ENCODE measurements at regions not wholly inside any gene's neighbourhood (a gene's known extent, or its start where the extent isn't known, plus 50 kb on each side); places are given as distances from the start of the nearest gene placed in this dataset.

DNA sequence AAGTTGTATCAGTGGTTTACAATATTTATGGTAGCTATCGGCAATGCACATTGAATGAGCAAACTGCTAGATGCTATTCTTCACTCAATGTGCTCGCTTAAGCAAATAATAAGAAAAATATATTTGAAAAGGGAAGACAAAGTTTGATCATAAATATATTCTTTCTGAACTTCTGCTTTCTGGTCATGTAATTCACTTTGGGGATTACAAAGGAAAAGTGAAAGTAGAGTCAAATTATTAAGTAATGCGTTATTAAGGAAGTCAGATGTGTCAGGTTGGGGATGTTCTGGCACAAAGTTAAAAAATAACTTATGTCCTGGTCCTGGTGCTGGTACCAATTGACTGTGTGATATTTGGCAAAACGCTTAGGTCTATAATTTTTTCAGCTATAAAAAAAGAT lies 98.0 kb upstream of the TRIM77 start:
- Histone ChIP-seq H3K27ac (ENCODE audit: insufficient read depth, low read depth, low read length) (no peak overlapping the region), H3K9ac (replicated peaks; ENCODE audit: extremely low read depth, insufficient read depth, low read length) (no peak overlapping the region), H2AFZ (ENCODE audit: low read depth, low read length) (peak overlapping the region; percentile 51), H3K79me2 (ENCODE audit: control insufficient read depth, insufficient read depth, low read length) (no peaks in the 10 kb centered on the region), H3K9me1 (replicated peaks; ENCODE audit: control insufficient read depth, extremely low read depth, insufficient read depth, low read length) (no peaks in the 10 kb centered on the region), H3K9me3 (replicated peaks; ENCODE audit: control insufficient read depth, insufficient read depth, low read length) (no peaks in the 10 kb centered on the region), H3K36me3 (ENCODE audit: control insufficient read depth in 2 of 2, extremely low read depth in 1 of 2, insufficient read depth in 2 of 2, low read length in 2 of 2) (no peaks in the 10 kb centered on the region), H3K4me2 (ENCODE audit: insufficient read depth, low read length) (no peak overlapping the region), H3K4me3 (replicated peaks in 1 of 3; ENCODE audit: insufficient read depth in 1 of 3, low read depth in 1 of 3, low read length in 3 of 3) (no peak overlapping the region), H3K27me3 (ENCODE audit: control insufficient read depth in 2 of 2, insufficient read depth in 2 of 2, low read length in 2 of 2) (no peaks in the 10 kb centered on the region), H3K4me1 (ENCODE audit: control insufficient read depth, extremely low read depth, insufficient read depth, low read length) (peaks cover 8% of the 10 kb centered on the region), H4K20me1 (replicated peaks; ENCODE audit: control insufficient read depth, extremely low read depth, insufficient read depth, low read length) (no peaks in the 10 kb centered on the region)
- ChIA-PET CTCF (interaction anchor here (1.3 kb wide), 1 partner anchor 278 kb away, joined by 3 read pairs; no protein-coding TSS in a partner anchor), POLR2A (no interaction called here)
- no peak for DNase-seq (ENCODE audit: low read depth, low spot score)
- dilution Hi-C loops (cut with MboI; ENCODE audit: extremely low pct_ligation_motif_present, low sequenced_read_pairs) (no loop called here), intact Hi-C loops (cut with micrococcal nuclease) (no loop called here)
- TF ChIP-seq EZH2 (IDR thresholded peaks at IDR 0.05; ENCODE audit: borderline replicate concordance, low read depth, low read length, severe bottlenecking) (no peak), POLR2AphosphoS5 (IDR thresholded peaks at IDR 0.05; ENCODE audit: insufficient read depth, low read depth, low read length) (no peak), JUN (IDR thresholded peaks at IDR 0.05; ENCODE audit: borderline replicate concordance, insufficient read depth, insufficient read length, low read depth) (no peak), FOS (IDR thresholded peaks at IDR 0.05; ENCODE audit: borderline replicate concordance, insufficient read depth, low read length) (no peak), POLR2A (IDR thresholded peaks at IDR 0.05; ENCODE audit: low read depth, low read length) (no peak), MYC (IDR thresholded peaks at IDR 0.05; ENCODE audit: low read depth, low read length) (no peak)
- TF ChIP-seq, protein P1, sequence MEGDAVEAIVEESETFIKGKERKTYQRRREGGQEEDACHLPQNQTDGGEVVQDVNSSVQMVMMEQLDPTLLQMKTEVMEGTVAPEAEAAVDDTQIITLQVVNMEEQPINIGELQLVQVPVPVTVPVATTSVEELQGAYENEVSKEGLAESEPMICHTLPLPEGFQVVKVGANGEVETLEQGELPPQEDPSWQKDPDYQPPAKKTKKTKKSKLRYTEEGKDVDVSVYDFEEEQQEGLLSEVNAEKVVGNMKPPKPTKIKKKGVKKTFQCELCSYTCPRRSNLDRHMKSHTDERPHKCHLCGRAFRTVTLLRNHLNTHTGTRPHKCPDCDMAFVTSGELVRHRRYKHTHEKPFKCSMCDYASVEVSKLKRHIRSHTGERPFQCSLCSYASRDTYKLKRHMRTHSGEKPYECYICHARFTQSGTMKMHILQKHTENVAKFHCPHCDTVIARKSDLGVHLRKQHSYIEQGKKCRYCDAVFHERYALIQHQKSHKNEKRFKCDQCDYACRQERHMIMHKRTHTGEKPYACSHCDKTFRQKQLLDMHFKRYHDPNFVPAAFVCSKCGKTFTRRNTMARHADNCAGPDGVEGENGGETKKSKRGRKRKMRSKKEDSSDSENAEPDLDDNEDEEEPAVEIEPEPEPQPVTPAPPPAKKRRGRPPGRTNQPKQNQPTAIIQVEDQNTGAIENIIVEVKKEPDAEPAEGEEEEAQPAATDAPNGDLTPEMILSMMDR (IDR thresholded peaks at IDR 0.05; ENCODE audit: extremely low read depth in 1 of 2, insufficient read depth in 1 of 2, low read depth in 1 of 2, low read length in 2 of 2): no peak
- TF ChIP-seq, protein P2, sequence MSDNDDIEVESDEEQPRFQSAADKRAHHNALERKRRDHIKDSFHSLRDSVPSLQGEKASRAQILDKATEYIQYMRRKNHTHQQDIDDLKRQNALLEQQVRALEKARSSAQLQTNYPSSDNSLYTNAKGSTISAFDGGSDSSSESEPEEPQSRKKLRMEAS (IDR thresholded peaks at IDR 0.05; ENCODE audit: insufficient read depth, insufficient read length): no peak
- BruUV-seq (replicated peaks): no TSS peak
- no peak for FAIRE-seq

Data from endothelial cell of umbilical vein (primary cell).